ENCODE measurements at regions not wholly inside any gene's neighbourhood (a gene's known extent, or its start where the extent isn't known, plus 50 kb on each side); places are given as distances from the start of the nearest gene placed in this dataset.

- no peaks in the 10 kb centered on the region for H3K9me3 Mint-ChIP-seq
- no peaks in the 10 kb centered on the region for H3K27me3 Mint-ChIP-seq
- no peak overlapping the region for H3K27ac Mint-ChIP-seq
- no peaks in the 10 kb centered on the region for H3K4me1 Mint-ChIP-seq
- no peak overlapping the region for H3K4me3 Mint-ChIP-seq
- ATAC-seq (replicated peaks): no peak
- peaks cover 0 to 4% of the 10 kb centered on the region in 2 donors for H3K36me3 Mint-ChIP-seq
- DNase-seq: no peak
These were observed 86.4 kb upstream of the TIAM2 start for GRCh38 chr6:154908723-154909122.

DNA sequence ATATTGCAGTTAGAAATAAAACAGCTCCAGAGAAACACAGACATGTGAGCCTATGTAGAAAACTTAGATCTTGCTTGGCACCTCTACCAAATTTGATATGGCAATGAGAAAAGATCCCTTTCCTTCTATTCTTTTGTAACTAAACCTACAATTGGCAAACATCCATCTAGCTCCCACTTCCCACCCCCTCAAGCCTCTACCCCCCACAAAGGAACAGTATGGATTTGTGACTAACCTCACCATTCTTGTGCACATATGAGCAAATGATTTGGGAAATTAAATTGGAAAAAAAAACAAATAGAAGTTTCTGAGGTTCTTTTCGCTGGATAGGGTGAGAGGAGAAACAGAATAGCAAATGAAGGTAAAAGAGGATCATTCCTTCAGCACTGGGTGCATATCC is 85.8 kb upstream of the TIAM2 start:
- H3K9me3 Mint-ChIP-seq: no peaks in the 10 kb centered on the region
- peaks cover 0 to 4% of the 10 kb centered on the region in 2 donors for H3K36me3 Mint-ChIP-seq

DNA sequence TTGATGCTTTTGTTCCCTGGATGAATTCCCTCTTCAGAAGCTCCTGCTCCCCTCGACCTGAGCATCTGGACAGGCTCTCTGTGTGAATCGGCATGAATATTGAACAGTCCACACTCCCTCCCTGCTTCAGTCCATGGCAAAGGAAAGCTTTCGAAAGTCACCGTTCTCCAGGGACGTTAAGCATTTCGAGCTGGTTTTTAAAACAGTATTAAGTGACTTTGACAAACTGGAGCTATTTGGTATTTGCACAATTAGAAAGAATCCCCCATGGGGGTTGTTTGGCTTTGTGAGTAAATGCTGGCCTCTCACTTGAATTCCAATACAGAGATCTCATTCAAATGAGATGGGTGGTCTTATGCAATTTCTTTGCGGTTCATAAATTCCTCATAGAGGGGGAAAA is 85.3 kb upstream of the TIAM2 start:
- H3K4me1 Mint-ChIP-seq: no peaks in the 10 kb centered on the region
- H3K4me3 Mint-ChIP-seq: no peak overlapping the region
- no peak overlapping the region for H3K27ac Mint-ChIP-seq
- no peaks in the 10 kb centered on the region for H3K27me3 Mint-ChIP-seq
- DNase-seq (no peak), ATAC-seq (replicated peaks) (no peak)
- H3K9me3 Mint-ChIP-seq: no peaks in the 10 kb centered on the region
- peaks cover 0 to 4% of the 10 kb centered on the region in 2 donors for H3K36me3 Mint-ChIP-seq

More for the DNA sequence above, 85.8 kb upstream of the TIAM2 start:
- DNase-seq: no peak
- Mint-ChIP-seq H3K4me1 (no peaks in the 10 kb centered on the region), H3K4me3 (no peak overlapping the region), H3K27ac (no peak overlapping the region), H3K27me3 (no peaks in the 10 kb centered on the region)
- no peak for ATAC-seq (replicated peaks)

DNA sequence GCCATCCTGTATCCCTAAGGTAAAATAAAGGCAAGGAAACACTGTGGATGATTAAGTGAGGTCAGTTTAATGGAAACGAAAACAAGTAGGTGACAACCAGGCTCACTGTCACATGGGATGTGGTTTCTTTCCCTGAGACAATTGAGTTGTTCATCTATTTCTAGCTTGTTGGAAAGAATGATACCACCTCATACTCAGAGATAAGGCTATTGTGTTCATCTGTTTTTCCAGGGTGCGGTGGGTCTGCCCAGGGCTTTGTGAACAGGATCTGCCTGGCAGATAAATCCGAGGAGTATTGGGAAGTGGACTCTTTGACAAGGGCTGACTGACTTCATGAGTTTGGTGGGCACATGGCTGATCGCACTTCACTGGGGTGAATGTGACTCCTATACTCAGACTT is 80.8 kb upstream of the TIAM2 start:
- H3K27me3 Mint-ChIP-seq: no peaks in the 10 kb centered on the region
- ATAC-seq (replicated peaks): no peak
- H3K36me3 Mint-ChIP-seq: peaks cover 0 to 3% of the 10 kb centered on the region in 2 donors
- no peak overlapping the region for H3K27ac Mint-ChIP-seq
- H3K9me3 Mint-ChIP-seq: no peaks in the 10 kb centered on the region
- H3K4me1 Mint-ChIP-seq: peaks cover 3 to 6% of the 10 kb centered on the region in 2 donors
- no peak overlapping the region for H3K4me3 Mint-ChIP-seq
- DNase-seq: no peak

GRCh38 chr6:154916857-154917256 is 78.3 kb upstream of the TIAM2 start:
- peaks cover 0 to 2% of the 10 kb centered on the region in 2 donors for H3K9me3 Mint-ChIP-seq
- H3K4me3 Mint-ChIP-seq: no peak overlapping the region
- H3K36me3 Mint-ChIP-seq: peaks cover 0 to 5% of the 10 kb centered on the region in 2 donors
- H3K4me1 Mint-ChIP-seq: peaks cover 9 to 17% of the 10 kb centered on the region in 2 donors
- DNase-seq (no peak), ATAC-seq (replicated peaks) (no peak)
- H3K27me3 Mint-ChIP-seq: no peaks in the 10 kb centered on the region
- no peak overlapping the region for H3K27ac Mint-ChIP-seq

GRCh38 chr6:154917941-154918340 is 77.2 kb upstream of the TIAM2 start:
- no peak for DNase-seq
- peaks cover 11 to 18% of the 10 kb centered on the region in 2 donors for H3K4me1 Mint-ChIP-seq
- H3K9me3 Mint-ChIP-seq: peaks cover 0 to 2% of the 10 kb centered on the region in 2 donors
- no peaks in the 10 kb centered on the region for H3K27me3 Mint-ChIP-seq
- ATAC-seq (replicated peaks): no peak
- no peak overlapping the region for H3K4me3 Mint-ChIP-seq
- H3K27ac Mint-ChIP-seq: no peak overlapping the region
- H3K36me3 Mint-ChIP-seq: peaks cover 0 to 5% of the 10 kb centered on the region in 2 donors

DNA sequence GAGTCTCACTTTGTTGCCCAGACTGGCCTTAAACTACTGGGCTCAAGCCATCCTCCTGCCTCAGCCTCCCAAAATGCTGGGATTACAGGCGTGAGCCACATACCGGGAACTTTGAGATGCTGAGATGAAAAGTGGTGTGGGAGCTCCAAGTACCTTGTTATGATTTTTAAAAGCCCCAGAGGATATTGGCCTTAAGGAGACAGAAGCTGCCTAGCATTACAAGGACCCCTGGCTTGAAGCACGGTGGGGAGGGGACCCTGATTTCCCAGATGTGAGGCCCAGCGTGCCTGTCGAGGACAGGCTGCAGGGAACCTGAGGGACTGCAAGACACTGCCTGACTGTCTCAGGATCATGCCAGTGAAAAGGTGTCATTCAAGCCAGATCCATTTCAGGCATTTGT is 75.3 kb upstream of the TIAM2 start:
- Mint-ChIP-seq H3K27me3 (no peaks in the 10 kb centered on the region), H3K36me3 (peaks cover 0 to 8% of the 10 kb centered on the region in 2 donors), H3K27ac (no peak overlapping the region), H3K4me3 (no peak overlapping the region), H3K4me1 (peaks cover 17 to 18% of the 10 kb centered on the region in 2 donors), H3K9me3 (peaks cover 0 to 2% of the 10 kb centered on the region in 2 donors)
- DNase-seq (no peak), ATAC-seq (replicated peaks) (no peak)

DNA sequence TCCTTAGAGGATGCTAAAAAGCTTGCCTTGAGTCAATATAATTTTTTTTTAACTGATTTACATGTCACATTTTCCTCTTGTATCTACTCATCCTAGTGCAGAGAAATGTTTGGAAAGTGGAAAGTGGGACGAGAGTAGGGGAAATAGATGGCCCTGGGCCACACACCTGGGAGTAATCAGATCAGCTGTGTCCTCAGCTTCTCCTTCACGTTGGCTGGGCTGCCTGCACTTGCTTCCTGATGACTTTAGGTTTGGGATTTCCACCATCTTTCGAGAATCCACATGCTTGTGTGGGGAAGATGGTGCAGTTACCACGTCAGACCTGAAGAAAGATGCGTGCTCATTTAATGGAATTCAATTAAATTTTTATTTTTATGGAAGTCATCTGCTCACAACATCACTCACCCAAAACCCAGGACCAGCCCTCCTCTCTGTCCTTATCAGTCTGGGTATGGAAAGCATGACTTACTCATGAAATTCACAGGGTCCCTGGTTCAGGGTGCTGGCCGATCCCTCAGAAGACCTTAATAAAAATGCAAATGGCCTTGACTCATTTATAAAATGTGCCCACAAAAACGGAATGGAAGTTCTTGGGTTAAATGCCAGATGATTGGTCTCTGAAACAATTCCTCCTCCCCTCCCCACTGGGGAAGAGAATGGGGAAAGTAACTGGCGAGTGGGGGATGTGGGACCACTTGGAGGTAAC is 74.5 kb upstream of the TIAM2 start:
- peaks cover 0 to 8% of the 10 kb centered on the region in 2 donors for H3K36me3 Mint-ChIP-seq
- ATAC-seq (replicated peaks): no peak
- no peaks in the 10 kb centered on the region for H3K27me3 Mint-ChIP-seq
- H3K4me3 Mint-ChIP-seq: no peak overlapping the region
- no peak overlapping the region for H3K27ac Mint-ChIP-seq
- DNase-seq: no peak
- peaks cover 17 to 18% of the 10 kb centered on the region in 2 donors for H3K4me1 Mint-ChIP-seq
- H3K9me3 Mint-ChIP-seq: peaks cover 0 to 2% of the 10 kb centered on the region in 2 donors

DNA sequence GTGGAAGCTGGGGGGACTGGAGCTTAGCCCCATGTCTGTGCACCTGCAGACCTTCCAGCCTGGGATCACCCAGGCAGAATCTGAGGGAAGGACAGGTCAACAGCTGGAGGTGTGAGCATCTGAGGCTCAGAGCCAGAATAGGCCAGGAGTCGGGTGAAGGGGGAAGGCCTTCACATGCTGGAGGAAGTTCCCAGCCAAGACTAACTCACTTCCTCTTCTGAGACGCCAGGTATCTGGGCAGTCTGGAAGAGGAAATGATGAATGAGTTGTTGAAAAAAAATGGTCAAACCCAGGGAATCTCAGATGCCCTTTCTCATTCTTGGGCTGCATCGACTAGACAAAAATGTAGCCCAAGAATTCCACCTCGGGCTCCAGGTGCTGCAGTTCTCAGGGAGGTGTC is 73.6 kb upstream of the TIAM2 start:
- Mint-ChIP-seq H3K36me3 (peaks cover 0 to 8% of the 10 kb centered on the region in 2 donors), H3K9me3 (peaks cover 0 to 2% of the 10 kb centered on the region in 2 donors), H3K4me1 (peaks cover 17% of the 10 kb centered on the region in 2 donors), H3K27ac (peak overlapping the region; percentile 86), H3K27me3 (no peaks in the 10 kb centered on the region), H3K4me3 (no peak overlapping the region)
- peak; percentile 2 for DNase-seq
- peak; percentile 81 to 97 for ATAC-seq (replicated peaks)

- H3K27me3 Mint-ChIP-seq: no peaks in the 10 kb centered on the region
- H3K36me3 Mint-ChIP-seq: peaks cover 0 to 8% of the 10 kb centered on the region in 2 donors
- peaks cover 0 to 2% of the 10 kb centered on the region in 2 donors for H3K9me3 Mint-ChIP-seq
- DNase-seq: no peak
- no peak overlapping the region for H3K4me3 Mint-ChIP-seq
- no peak for ATAC-seq (replicated peaks)
- H3K27ac Mint-ChIP-seq: no peak overlapping the region
- H3K4me1 Mint-ChIP-seq: peaks cover 12 to 14% of the 10 kb centered on the region in 2 donors
These were observed 71.8 kb upstream of the TIAM2 start for GRCh38 chr6:154923199-154923869.

DNA sequence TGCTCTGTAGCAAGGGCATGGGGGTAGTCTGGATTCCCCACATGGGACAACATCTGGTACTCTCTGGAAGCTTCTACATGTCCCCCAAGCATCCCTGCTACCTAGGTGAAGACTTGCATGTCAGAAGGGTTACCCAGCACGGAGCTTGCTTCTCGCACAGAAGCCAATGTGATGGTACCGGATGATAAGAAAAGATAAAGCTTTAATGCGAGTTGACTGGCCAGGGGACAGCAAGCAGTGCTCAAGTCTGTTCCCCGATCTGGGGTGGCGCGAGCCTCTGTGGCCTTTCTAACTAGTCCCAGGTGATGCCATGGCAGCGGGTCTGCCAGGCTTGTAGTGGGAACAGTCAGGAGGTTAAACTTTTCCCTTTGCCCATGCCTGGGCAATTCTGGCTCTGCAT is 70.0 kb upstream of the TIAM2 start:
- no peak overlapping the region for H3K4me3 Mint-ChIP-seq
- peaks cover 0 to 10% of the 10 kb centered on the region in 2 donors for H3K36me3 Mint-ChIP-seq
- DNase-seq (no peak), ATAC-seq (replicated peaks) (no peak)
- peaks cover 12 to 16% of the 10 kb centered on the region in 2 donors for H3K4me1 Mint-ChIP-seq
- peaks cover 0 to 2% of the 10 kb centered on the region in 2 donors for H3K9me3 Mint-ChIP-seq
- H3K27me3 Mint-ChIP-seq: no peaks in the 10 kb centered on the region
- no peak overlapping the region for H3K27ac Mint-ChIP-seq

- H3K36me3 Mint-ChIP-seq: peaks cover 0 to 9% of the 10 kb centered on the region in 2 donors
- peaks cover 0 to 2% of the 10 kb centered on the region in 2 donors for H3K9me3 Mint-ChIP-seq
- no peak for ATAC-seq (replicated peaks)
- DNase-seq: no peak
- H3K4me1 Mint-ChIP-seq: peaks cover 12 to 14% of the 10 kb centered on the region in 2 donors
- no peak overlapping the region for H3K27ac Mint-ChIP-seq
- H3K27me3 Mint-ChIP-seq: no peaks in the 10 kb centered on the region
- H3K4me3 Mint-ChIP-seq: no peak overlapping the region
These were observed 68.7 kb upstream of the TIAM2 start for GRCh38 chr6:154926366-154926765.

- peak; percentile 72 to 80 for ATAC-seq (replicated peaks)
- H3K4me1 Mint-ChIP-seq: peaks cover 15 to 27% of the 10 kb centered on the region in 2 donors
These were observed 66.7 kb upstream of the TIAM2 start for GRCh38 chr6:154928325-154928922.

DNA sequence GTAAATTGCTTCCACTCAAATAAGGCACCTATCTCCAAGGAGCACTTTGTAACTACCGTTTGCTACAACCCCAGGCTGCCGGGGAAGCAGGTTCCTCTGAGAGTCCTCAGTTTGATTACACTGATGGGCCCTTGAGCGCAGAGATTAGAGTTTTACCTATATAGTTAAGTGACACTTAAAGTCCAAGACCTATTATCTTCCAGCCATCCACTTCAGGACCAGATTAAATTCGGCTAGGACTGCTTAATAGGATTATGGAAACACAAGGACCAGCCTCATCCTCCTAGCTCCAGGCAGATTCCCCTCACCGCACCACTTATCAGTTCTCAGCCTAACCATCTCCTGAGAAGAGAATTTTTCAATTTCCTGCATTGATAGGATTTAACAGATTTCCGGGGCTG is 64.7 kb upstream of the TIAM2 start:
- Mint-ChIP-seq H3K27ac (no peak overlapping the region), H3K4me1 (peaks cover 13 to 29% of the 10 kb centered on the region in 2 donors), H3K27me3 (no peaks in the 10 kb centered on the region), H3K36me3 (peaks cover 0 to 6% of the 10 kb centered on the region in 2 donors), H3K9me3 (peaks cover 2 to 3% of the 10 kb centered on the region in 2 donors), H3K4me3 (no peak overlapping the region)
- DNase-seq (no peak), ATAC-seq (replicated peaks) (no peak)

More at GRCh38 chr6:154928325-154928922, 66.7 kb upstream of the TIAM2 start:
- Mint-ChIP-seq H3K36me3 (peaks cover 0 to 5% of the 10 kb centered on the region in 2 donors), H3K9me3 (no peaks in the 10 kb centered on the region), H3K27me3 (no peaks in the 10 kb centered on the region), H3K27ac (no peak overlapping the region), H3K4me3 (no peak overlapping the region)
- DNase-seq: peak; percentile 30
